ENCODE measurements at regions not wholly inside any gene's neighbourhood (a gene's known extent, or its start where the extent isn't known, plus 50 kb on each side); places are given as distances from the start of the nearest gene placed in this dataset.
A peak's percentile ranks its signal among the peaks of the same experiment; 100 is the strongest.

- no peak for DNase-seq (ENCODE audit: low read depth in 2 of 2, low spot score in 1 of 2)
These were observed 95.6 kb upstream of the FOXC1 start for GRCh38 chr6:1514078-1514477.

DNA sequence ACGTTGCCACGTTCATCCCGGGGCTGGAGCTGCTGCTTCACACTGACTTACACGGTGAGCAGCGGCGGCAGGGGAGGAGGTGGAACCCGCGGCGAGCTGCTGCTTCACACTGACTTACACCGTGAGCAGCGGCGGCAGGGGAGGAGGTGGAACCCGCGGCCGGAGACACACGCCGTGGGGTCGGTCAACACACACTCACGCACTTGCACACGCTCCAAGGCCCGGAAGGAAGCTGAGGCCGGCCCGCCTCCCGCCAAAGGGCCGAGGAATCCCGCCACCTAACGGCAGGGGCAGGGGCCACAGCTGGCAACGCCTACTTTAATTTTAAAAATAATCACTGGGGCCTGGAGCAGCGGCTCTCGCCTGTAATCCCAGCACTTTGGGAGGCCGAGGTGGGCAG is 94.4 kb upstream of the FOXC1 start:
- no peak for DNase-seq (ENCODE audit: low read depth in 2 of 2, low spot score in 1 of 2)

DNA sequence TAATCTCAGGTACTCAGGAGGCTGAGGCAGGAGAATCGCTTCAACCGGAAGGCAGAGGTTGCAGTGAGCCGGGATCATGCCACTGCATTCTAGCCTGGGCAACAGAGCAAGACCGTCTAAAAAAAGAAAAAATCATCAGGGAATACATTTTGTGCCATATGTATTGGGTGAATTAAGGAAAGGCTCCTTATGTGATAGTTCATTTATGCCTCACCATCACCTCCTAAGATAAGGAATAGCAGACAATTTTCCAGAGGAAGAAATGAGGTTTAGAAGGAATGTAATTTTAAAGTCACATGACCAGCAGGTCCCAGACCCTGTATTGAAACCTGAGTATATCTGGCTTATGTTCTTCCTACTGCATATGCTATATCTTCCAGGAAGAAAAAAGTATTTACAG is 93.9 kb upstream of the FOXC1 start:
- DNase-seq (ENCODE audit: low read depth in 2 of 2, low spot score in 1 of 2), result no peak

DNA sequence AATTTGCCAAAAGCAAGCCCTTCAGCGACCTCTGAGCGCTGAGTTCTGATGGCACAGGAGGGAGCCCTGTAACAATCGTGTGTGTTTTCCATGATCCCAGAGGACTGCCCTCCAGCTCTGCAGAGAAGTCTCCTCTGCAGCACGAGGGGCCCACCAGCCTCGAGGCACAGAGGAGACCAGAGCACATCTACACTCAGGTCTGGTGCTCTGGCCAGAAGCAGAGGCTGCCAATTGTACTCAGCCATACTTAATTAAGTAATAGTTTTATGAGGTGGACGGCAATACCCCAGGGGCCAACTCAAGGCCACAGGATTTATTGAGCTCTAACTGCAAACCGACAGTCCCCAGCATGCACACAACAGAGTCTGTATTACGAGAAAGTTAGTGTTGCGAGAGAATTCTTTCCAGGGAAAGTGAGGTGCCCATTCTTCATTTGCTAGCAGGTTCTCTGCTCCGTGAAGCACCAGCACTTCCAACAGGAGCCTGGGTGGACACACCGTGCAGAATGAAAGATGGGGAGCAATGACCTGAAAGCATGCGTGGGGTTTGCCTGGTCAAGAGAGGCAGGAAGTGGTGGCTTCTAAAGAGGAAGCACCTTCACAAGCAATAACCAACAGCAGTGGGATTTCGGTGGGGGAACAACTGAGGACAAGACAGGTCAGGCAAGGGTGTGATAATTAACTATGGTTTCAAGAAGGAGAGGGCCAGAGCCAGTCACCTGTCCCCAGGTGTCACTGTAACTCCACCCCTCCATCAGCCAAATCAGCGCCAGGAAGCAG is 92.8 kb upstream of the FOXC1 start:
- DNase-seq (ENCODE audit: low read depth in 2 of 2, low spot score in 1 of 2), result no peak

GRCh38 chr6:1518855-1519254 is 90.9 kb upstream of the FOXC1 start:
- no peak for DNase-seq (ENCODE audit: low read depth in 2 of 2, low spot score in 1 of 2)

GRCh38 chr6:1519597-1519996 is 90.1 kb upstream of the FOXC1 start:
- DNase-seq (ENCODE audit: low read depth in 2 of 2, low spot score in 1 of 2), result no peak

GRCh38 chr6:1522779-1523178 is 86.9 kb upstream of the FOXC1 start:
- DNase-seq (ENCODE audit: low read depth in 2 of 2, low spot score in 1 of 2), result no peak

GRCh38 chr6:1524040-1524480 is 85.7 kb upstream of the FOXC1 start:
- DNase-seq (ENCODE audit: low read depth in 2 of 2, low spot score in 1 of 2), result peak; percentile 20 to 53

DNA sequence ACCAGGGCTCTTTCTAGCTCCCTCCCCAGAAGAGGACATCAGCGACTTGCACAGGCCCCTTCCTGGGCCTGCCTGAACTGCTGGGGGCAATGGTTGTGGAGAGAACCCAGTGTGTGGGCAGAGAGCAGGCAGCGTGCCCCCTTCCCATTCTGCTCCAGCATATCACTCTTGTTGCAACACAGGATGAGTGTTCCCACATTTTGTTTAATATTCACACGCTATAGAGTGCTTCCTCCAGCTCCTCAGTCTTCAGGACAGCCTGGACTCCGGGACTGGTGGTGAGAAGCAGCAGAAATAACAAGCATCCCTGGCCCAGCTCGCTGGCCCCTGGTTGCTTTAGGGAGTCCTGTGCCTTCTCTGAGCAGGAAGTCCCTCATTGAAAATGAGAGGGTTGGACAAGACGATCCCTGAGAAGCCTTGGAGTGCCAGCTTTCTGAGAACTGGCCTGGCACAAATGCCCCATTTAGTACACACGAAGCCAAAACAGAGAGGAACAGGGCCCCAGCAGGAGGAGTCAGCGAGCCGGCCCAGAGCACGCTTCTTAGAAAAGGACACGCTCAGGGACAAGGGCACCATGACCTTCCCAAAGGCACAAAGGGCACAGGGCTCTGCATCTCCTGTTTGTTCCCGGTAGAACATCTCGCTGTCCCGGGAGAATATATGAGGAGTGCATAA is 84.2 kb upstream of the FOXC1 start:
- DNase-seq (ENCODE audit: low read depth in 2 of 2, low spot score in 1 of 2), result no peak

GRCh38 chr6:1526398-1527072 is 83.2 kb upstream of the FOXC1 start:
- DNase-seq (ENCODE audit: low read depth in 2 of 2, low spot score in 1 of 2), result no peak

DNA sequence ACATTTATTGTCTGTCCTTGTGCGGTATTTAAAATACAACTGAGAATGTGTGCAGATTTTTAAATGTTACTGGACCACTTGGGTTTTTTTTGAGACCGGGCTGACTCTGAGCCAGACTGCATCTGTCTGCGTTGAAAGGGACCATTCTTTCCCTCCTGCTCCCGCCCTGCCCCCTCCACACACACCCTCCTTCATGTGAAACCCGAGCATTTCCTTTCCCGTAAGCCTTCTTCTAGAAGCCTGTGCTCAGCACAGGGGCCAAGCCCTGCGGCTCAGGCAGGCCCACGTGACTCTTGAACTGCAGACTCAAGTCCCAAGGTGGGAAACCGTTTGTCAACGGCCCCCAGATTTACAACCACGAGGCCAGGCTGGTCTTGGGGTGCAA is 82.7 kb upstream of the FOXC1 start:
- no peak for DNase-seq (ENCODE audit: low read depth in 2 of 2, low spot score in 1 of 2)

DNA sequence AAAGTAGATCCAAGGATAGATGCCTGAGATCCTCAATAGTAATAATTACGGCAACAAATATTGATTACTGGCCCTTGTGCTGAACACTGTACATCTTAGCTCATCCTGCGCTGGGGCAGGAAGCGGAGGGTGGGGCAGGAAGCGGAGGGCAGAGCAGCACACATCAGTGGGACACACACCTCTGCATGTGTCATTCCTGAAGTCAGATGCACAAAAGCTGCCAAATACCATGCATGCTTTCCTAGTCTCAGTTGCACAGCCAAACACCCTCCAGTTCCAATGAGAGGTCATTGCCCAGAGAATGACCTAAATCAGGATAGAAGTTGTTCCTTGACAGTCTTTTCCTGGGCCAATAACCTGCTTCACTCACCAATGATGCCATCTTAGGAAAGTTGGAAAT is 74.4 kb upstream of the FOXC1 start:
- no peak for DNase-seq (ENCODE audit: low read depth in 2 of 2, low spot score in 1 of 2)

- no peak for DNase-seq (ENCODE audit: low read depth in 2 of 2, low spot score in 1 of 2)
These were observed 72.9 kb upstream of the FOXC1 start for GRCh38 chr6:1536526-1537429.

DNA sequence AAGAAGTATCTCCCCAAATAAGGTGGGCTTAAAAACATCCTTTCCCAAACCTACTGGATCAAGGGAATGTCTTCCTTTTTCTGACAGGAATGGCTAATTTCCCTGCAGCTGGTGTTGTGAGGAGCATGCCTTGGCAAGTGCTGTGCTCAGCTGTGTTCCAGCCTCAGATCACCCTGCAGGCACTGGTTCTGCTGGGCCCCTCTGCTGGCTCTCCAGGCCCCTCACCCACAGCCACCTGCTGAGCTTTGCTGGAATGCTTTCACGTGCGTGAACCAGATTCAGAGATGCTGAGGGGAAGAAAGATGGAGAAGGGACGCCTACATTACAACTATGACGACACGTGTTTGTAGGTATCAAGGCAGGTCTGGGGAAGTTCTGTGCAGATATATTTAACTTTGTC is 71.3 kb upstream of the FOXC1 start:
- no peak for DNase-seq (ENCODE audit: low read depth in 2 of 2, low spot score in 1 of 2)

- no peak for DNase-seq (ENCODE audit: low read depth in 2 of 2, low spot score in 1 of 2)
These were observed 70.8 kb upstream of the FOXC1 start for GRCh38 chr6:1538810-1539478.

DNA sequence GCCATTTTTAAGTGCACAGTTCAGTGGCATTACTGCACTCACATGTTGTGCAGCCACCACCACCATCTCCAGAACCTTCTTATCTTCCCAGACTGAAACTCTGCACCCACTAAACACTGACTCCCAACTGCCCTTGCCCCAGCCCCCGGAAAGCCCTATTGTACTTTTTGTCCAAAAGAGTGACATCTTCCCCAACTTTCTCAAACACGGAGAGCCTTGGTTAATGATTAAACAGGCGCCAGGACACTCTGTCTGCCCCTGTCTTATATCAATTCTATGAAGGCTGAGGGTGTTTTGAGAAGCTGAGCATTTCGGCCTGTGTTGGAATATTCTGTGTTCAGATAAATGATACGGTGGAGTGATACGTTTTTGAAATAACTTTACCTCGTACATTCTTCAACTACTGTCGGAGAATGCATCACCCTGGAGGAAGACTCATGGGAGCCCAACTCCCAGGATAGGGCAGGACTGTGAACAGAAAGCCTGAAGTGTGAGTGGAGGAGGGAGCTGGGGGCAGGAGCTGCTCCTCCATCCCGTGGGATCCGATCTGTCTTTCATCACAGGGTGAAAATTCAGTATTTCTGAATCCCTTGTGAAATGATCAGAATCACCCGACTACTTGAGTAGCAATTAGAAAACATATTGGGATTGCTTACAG is 68.7 kb upstream of the FOXC1 start:
- DNase-seq (ENCODE audit: low read depth in 2 of 2, low spot score in 1 of 2), result no peak

DNA sequence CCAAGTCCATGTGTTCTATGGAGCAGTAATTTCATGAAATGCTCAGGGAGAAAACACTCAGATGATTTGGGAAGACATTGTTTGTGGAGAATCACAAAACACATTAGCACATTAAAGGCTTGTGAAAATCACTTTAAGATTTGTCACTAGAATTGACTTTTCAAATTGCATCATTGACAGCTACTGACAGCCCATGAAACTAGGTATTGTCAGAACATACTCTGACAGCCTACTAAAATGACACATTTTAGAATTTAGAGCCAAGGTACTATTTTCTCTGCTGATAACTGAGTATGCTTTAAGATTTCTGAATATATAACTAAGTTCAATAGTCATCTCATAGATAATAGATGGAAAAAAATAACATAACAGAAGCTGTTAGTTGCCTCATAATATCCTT is 67.4 kb upstream of the FOXC1 start:
- no peak for DNase-seq (ENCODE audit: low read depth in 2 of 2, low spot score in 1 of 2)

GRCh38 chr6:1542764-1543163 is 67.0 kb upstream of the FOXC1 start:
- no peak for DNase-seq (ENCODE audit: low read depth in 2 of 2, low spot score in 1 of 2)

DNA sequence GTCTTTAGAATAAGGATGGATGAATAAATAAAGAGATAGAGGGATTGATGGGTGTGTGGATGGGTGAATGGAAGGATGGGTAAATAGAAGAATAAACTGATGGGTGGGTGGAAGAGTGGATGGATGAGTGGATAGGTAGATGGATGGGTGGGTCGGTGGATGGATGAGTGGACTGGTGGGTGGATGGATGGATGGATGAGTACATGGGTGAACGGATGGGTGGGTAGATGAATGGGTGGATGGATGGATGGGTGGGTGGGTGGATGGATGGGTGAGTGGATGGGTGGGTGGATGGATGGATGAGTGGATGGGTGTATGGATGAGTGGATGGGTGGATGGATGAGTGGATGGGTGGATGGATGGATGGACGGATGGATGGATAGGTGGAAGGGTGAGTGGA is 65.7 kb upstream of the FOXC1 start:
- DNase-seq (ENCODE audit: low read depth in 2 of 2, low spot score in 1 of 2), result no peak

GRCh38 chr6:1544603-1545002 is 65.1 kb upstream of the FOXC1 start:
- DNase-seq (ENCODE audit: low read depth in 2 of 2, low spot score in 1 of 2), result no peak
